ENCODE measurements at regions not wholly inside any gene's neighbourhood (a gene's known extent, or its start where the extent isn't known, plus 50 kb on each side); places are given as distances from the start of the nearest gene placed in this dataset.
"Not testable (repeated sequence)": the region's sequence is repeated elsewhere in the genome, so short reads cannot be mapped to it uniquely, and the experiment has no call there.

DNA sequence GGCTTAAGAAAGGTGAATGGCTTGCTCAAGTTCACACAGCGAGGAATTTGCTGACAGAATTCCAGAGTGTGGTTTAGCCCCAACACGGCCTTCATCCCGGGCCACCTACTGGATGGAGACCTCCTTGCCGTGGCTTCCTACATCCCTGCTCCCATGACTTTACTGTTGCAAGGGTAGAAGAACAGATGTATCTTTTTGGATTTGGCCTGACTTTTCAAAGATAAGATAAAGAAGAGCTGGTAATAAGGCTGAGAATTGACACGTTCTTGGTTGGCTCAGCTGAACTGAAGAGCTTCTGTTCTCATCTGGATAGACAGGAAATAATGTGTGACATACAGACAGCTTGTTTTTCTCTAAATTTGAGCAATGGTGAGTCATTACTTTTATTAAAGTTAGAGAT is 113.1 kb downstream of the KLF5 start:
- DNase-seq = no peak

DNA sequence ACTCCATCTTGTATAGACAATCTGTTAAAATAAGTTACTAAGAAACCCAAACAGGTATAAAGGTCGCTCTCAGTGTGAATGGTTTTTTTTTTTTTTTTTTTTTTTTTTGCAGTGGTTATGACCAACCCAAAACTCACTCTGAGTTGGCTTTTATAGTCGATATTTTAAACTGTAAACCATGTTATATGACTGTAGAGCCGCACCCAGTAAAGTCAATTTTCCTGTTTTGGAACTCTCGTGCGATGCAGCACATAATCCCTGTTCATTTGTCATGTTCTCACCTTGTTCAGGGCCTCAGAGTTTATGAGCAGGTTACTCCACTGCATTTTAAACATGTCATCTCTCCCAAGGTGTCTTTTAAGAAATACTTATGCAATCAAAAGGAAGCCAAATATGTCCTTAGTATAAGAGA is 112.5 kb downstream of the KLF5 start:
- no peak for DNase-seq

DNA sequence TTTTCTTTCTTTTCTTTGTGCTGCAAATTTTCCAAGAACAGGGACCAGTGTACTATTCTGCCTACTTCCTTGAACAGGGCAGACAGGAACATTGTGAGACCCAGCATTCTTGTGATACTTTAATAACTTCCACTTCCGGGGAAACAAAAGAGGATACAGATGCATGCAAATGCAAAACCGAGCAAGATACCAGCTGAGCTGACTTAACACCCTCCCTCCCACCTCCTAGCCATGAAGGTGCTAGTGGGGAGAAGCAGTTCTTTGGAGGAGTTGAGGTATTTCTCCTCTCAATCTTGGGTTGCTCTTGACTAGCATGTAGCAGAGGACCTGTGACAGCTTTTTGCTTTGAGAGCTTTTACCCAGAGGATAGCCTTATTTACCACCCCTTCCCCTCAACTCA is 111.2 kb downstream of the KLF5 start:
- DNase-seq = no peak

DNA sequence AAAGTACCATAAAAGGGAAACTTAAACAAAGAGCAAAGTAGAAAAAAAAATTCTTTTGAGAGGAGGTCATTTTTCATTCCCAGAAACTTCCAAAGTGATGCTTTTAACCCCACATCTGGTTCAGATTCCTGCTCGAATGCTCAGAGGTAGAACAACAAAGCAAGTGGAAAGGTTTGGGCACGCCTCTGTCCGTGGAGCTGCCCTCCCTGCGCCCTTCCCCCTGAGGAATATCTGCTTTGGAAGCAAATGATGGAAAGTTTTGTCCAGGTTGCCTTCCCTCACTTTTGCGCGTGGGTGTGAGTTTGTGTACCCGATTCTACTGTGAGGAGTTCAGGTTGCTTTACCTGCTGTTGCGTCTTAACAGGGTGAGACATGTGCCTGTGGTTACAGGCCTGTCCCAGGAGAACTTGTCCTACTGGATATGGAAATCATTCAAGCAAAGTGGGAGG is 110.2 kb downstream of the KLF5 start:
- no peak for DNase-seq

DNA sequence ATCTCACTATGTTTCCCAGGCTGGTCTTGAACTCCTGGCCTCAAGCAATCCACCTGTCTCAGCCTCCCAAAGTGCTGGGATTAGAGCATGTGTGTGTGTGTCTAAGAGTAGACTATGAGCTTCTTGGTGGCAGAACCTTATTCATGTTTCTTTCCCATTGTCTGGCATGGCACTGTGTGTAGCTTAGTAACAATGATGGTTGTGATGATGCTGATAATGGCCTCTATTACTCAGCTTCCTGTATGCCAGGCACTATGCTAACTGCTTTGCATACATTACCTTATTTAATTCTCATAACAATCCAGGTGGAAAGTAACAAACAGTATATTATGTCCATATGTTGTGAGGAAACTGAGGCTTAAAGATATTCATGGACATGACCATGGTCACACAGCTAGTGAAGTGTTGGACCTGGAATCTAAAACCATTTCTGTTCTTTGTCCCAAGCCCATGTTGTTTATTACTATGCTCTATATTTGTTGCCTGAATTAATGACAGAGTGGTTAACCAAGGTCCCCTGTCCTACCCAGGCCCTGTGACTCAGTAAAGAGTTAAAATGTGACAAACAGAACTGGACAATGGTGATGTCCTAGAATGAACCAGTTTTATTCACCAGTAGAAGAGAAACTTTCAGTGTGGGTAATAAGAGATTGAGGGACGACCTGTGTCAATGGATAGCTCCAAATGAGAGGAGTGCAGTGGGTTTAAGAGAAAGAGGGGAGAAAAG is 109.6 kb downstream of the KLF5 start:
- no peak for DNase-seq

DNA sequence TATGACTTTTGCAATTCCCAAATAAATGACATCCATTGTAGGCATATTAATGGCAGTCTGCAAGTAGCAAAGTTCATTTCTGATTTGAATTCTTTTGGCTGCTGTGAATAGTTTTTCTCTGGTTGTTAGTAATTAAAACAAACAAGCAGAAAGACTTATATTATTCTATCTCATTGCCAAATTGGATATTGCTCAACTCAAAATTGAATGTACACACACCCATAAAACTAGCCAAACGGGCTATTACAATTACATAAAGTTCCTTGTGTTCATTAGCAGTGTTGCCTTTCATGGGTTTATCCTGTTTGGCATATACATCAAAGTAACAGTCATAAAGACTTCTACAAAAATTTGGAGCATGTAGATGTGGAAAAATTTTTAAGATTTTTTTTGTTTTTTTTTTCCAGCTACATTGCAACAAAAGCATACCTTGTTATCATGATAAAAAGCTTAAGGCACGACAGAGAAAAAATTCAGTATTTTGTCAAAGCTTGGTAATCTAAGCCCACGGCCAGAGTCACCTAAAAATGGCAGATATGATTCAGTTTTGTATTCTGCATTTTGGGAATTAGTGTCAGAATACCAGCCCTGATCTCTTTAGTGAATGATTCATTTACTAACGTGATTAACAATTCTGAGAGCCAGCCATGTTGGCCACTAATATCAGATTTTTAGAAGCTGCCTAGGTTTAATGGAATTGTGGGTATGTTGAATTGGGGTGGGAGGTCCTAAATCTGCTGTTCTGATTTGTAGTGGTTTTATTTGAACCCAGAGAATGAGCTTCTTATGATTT is 108.4 kb downstream of the KLF5 start:
- no peak for DNase-seq

DNA sequence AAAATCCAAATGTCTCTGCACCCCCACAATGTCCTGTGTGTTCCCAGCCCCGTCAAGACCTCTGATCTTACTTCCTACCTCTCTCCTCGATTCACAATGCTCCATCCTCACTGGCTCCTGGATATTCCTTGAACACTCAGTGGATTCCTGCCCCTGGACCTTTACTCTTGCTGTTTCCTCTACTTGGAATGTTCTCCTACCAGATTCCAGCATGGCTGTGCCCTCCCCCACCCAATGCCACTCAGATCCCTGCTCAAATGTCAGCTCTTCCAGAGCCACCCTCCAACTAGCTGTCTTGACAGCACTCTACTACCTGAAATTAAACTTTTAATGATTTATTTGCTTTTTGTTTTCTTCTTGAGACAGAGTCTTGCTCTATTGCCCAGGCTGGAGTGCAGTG is 107.4 kb downstream of the KLF5 start:
- no peak for DNase-seq

DNA sequence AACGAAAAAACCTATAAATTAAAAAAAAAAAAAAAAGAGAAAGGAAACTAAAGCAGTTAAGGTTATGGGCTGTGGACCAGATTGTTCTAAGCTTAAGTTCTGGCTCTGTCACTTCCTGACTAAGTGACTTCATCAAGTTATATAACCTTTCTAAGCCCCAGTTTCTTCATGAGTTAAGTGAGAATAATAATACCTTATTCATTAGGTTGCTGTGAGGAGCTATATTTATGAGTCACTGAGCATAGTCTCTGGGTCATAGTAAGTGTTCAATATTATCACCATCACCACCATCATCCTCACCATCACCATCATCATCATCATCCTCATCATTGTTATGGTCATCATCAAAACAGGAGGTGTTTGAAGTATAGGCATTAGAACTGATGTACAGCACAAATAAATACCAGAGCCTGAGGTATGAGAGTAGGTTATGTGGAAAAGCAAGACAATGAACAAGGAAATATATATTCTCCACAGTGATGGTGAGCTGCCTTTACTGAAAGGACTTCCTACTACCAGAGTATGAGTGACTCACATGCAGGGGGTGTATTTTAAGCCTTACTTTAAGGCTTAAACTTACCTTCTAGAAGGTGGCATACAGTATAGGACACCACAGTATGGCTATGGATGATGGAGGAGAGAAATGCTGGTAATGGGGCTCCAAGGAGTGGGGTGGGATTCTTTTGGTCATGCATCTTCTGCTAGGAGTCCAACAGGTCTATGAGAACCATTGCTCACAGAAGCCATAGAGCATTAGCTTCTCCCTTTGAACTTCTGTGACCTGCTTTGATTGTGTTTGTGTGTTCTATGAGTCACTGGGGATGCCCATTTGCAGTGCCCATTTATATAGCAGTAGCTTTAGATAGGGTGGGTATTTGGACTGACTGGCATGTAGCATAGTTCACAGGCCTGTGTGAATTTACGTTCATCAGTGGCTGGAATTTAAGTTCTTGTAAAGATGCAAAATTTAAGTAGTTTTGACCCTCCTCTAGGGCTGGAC is 104.4 kb downstream of the KLF5 start:
- no peak for DNase-seq

DNA sequence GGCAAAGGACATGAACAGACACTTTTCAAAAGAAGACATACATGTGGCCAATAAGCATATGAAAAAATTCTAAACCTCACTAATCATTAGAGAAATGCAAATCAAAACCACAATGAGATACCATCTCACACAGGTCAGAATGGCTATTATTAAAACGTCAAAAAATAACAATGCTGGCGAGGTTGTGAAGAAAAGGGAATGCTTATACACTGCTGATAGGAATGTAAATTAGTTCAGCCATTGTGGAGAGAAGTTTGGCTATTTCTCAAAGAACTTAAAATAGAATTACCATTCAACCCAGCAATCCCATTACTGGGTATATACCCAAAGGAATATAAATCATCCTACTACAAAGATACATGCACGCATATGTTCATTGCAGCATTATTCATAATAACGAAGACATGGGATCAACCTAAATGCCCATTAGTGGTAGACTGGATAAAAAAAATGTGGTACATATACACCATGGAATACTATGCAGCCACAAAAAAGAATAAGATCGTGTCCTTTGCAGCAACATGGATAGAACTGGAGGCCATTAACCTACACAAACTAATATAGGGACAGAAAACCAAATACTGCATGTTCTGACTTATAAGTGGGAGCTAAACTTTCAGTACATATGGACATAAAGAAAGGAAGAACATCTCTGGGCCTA is 101.7 kb downstream of the KLF5 start:
- DNase-seq = not testable (repeated sequence)

DNA sequence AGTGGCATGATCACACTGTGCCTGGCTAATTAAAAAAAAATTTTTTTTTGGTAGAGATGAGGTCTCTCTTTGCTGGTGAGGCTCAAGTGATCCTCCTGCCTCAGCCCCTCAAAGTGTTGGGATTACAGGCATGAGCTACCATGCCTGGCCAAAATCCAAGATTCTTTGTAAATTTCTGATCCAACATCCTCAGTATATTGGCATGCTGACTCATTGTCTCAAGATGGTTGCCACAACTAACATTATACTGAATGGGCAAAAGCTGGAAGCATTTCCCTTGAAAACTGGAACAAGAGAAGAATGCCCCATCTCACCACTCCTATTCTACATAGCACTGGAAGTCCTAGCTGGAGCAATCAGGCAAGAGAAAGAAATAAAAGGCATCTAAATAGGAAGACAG is 100.0 kb downstream of the KLF5 start:
- no peak for DNase-seq

DNA sequence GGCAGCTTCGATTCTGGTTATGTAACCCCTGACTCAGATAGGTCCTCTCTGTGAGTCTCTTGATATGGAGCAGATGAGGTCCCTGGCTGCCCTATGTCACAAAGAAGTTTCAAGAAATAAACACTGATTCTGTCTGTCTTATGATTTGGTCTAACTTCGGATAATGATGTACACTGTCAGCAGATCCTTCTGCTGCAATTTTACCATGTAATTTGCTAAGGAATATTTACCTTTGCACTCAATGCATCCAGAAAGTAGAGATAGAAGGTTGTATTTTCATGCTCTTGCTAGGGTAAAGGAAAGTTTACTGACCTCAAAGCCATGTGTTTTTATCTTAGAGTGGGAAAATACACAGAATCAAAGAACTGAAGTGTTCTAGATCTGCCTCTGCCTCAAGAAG is 98.2 kb downstream of the KLF5 start:
- DNase-seq = no peak

DNA sequence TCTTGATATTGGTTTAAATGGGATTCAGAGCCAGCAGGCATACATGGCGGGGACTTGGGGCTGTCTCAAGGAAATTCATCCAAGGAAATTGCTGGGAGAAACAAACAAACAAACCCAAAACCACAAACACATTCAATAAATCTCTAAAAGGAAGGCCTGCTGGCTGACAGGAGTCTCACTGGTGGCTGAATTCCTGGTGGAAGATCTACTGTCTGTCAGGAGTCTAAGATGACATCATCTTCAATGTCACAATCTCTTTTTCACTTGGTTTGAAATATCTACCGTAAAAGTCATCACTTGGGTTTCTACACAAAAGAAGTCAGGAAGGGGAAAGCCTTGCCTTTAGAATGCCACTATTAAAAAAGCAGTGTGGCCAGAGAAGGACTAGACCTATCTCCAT is 87.9 kb downstream of the KLF5 start:
- DNase-seq = no peak

DNA sequence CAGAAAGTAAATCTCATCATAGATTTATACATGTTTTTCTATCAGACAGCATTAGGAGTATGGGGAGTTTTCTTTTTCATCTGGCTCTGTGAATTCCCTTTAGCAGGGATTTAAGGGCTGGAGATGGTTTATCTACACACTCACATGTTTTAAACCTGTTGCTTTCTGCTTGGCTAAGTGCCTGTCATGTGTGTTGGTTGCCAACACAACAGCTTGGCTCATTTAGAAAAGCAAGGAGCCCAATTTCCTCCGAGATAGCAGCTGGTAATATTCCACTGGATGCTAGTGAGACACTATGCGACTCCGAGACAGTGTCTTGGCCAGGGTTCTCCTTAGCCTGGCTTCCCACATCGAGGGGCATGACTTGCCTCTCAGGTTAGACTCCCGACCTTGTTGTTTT is 83.3 kb downstream of the KLF5 start:
- DNase-seq = no peak

DNA sequence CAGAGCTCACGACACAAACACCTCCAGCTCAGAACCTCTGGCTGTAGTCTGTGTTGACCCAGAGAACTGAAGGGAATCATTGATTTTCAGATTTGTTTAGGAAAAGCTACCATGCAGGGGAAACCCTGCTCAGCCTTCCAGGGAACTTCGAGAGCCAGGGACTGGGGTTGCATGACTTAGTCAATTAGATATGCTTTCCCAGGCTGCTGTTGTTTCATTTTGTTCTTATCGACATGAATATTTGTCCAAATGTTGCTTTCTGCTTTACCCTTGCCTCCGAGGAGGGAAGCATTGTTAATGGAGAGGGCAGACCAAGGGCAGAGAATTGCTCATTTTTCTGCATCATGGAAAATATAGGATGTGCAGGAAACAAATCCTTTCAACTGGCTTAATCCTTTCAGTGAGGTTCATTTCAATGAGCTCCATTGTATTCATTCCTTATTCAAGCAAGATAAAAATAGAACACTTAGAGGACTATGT is 82.5 kb downstream of the KLF5 start:
- DNase-seq = no peak

DNA sequence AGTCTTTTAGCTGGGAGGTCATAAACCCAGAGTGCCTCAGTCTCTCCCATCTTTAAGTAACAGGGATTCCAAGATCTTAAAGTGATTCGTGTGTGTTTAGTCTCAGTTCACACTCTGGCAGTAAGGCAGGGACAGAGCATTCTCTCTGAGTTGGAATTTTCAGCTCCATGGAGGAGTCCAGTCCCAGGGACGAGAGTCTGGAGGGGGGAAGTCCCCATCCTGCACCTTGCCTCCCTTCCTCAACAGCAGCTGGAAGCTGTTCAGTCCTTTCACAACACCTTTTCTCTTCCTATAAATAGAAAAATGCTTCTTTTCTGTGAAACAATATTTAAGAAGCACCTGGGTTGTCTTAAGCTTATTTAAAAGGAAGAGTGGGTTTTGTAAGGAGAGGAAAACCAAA is 82.0 kb downstream of the KLF5 start:
- no peak for DNase-seq

DNA sequence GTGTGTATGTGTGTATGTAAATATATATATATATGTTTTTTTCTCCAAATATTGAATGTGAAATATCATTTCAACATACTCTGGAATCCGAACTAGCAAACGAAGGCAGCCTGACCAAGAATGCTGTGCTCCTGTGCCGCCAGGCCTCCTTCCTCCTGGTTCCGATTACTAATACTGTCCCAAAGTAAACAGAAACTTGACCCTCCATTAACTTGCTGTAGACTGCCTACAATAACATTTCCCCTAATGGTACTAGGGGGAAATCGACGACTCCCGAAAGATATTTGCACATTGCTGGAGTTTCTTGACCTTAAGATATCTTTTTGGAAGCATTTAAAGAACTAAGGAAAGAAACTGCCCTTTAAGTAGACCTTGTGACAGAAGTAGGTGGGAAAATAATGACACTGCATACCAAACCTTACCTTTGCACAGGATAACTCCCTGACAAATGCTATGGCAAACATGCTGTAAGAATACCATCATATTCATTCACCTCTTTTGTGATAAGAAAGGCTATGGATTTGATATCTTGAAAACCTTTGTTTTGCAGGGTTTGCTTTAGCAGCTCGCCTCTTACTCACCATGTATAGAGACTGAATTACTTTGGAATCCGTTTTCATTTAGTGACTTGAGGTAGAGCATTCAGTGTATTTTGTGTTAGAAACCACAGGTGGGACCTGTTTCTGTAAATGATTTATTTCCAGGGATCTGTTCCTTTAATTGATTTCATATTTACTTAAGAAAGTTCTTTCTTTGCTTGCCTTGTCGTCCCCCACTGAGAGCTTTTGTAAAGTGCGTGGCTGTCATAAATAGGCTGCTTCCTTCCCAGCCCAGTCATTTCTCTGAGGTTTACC is 80.1 kb downstream of the KLF5 start:
- DNase-seq = no peak

DNA sequence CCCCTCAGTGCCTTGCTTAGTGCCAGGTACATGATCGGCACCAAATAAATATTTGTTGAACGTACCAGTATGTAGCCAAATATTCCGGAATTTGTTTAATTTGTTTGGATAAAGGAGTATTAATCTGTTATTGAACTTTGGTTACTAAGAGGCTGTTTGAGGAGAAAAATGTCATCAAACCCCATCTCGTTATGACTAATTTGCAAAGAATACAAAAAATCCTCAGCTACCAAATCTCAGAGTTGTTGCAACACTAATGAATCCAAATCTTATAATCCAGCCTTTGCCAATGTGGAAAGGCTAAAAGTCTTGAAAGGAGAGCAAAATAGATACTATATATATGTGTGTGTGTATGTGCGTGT is 79.5 kb downstream of the KLF5 start:
- no peak for DNase-seq

DNA sequence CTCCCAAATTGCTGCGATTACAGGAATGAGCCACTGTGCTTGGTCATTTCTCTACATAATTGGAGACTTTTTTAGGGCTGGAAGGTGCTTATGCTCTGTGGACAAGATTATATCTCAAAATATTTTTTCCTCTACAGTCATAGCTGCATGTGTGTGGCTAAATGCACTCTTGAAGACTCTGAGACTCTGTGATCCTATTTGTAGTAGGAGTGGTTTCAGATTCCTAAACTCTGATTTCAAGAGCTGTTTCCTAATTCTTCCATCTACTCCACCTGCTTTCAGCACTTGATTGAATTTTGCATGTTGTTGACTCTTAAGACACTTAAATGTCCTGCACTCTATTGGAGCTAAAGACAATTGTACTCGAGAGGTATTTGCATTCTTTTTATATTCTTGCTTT is 78.0 kb downstream of the KLF5 start:
- DNase-seq = no peak

DNA sequence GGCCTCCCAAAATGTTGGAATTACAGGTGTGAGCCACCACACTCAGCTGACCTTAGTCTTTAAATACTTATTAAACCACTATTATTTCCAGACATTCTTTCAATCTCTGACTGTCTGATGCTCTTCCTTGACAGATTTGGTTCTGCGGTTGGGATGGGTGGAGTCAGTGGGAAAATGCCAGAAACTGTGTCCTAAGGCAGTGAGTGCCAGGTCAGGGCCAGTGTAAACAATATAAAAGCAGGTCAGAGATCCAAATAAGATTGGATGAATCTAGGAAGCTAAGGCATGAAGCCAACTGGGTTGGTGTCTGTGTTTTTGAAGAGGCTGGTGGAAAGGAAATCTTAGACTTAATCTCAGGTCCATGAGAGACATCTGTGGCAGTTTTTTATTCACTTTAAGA is 74.7 kb downstream of the KLF5 start:
- no peak for DNase-seq

DNA sequence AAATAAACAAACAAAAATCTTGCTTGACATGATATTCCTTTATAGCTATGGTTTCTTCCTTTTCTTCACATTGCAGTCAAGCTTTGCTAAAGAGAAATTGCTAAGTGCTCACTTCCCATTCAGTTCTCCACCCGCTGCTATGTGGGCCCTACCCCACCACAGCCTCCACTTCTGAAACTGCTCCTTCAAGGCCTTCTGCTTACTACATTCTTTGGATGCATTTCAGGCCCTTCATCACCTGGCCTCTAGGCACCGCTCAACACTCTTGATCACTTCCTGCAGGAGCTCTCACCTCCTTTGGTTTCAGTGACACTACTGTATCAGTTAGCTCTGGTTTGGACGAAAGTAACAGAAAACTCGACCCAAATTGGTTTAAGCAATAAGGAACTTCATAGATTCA is 72.4 kb downstream of the KLF5 start:
- DNase-seq = no peak

DNA sequence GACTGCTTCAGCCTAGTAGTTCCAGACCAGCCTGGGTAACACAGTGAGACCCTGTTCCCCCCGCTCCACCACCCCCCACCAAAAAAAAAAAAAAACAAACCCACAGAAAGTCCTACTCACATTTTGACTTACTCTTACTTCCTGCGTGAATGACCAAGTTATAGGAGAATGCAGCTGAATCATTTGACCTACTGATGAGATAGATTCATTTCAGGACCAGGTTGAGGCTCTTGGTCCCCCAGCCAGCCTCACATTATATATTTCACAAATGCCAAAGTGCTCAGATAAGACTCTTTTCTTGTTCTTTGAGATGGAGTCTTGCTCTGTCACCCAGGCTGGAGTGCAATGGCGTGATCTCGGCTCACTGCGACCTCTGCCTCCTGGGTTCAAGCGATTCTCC is 70.2 kb downstream of the KLF5 start:
- no peak for DNase-seq
